22Rv1 (cell line): ENCODE measurements at regions not wholly inside any gene's neighbourhood (a gene's known extent, or its start where the extent isn't known, plus 50 kb on each side); places are given as distances from the start of the nearest gene placed in this dataset.

Source experiments
- H3K27ac ChIP-seq: fragments of 450-650 bp; 2 replicates; pipeline ENCODE4 v1.5.1; 2017
- ZFX ChIP-seq: fragments of 450-650 bp; IDR thresholded peaks from 2 replicates; pipeline ENCODE4 v1.6.1; 2017; ENCODE audit warnings: antibody characterized with exemption, borderline replicate concordance
- TF ChIP-seq, protein P1 (sequence below): fragments of 450-650 bp; IDR thresholded peaks from 2 replicates; pipeline ENCODE4 v1.5.1; 2017; ENCODE audit warnings: mild to moderate bottlenecking

DNA sequence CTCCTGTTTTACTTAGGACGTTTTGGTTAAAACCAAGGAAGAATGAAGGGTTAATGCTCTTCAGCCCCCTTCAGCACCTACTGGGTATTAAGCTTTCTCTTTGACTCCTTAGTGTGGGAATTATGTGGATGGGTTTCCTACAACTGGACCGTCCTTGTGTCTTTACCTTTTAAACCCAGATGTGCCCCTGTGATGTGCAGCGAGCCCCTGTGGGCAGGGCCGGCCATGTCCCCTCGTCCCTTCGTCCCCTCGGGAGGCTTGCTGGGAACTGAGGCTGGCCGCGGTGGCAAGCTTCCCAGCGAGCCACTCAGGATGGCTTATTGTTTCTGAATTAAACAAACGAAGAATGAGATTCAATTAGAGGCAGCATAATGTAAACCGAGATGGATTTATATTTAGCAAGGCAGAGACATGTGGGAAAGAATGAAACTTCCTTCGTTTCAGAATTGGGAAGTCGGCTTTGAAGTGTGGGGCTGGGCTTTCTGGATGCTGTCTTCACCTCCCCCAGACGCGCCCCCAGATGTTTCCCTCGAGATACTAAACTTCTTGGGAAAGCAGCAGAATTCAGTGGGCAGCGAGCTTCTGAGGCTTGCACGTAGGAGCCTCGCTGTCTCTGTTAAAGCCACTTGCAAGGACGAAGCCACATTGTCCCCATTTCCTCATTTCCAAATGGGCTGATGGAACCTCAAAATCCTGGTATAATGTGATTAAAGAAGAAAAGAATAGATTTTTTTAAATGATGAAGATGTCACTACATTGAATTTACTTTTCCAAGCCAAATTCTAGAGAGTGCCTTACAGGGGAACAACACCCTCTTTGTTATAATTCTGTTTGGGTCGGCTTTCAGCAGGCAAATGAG is 146.0 kb downstream of the VAPA start:
- no peak for TF ChIP-seq ZFX
- TF ChIP-seq, protein P1, sequence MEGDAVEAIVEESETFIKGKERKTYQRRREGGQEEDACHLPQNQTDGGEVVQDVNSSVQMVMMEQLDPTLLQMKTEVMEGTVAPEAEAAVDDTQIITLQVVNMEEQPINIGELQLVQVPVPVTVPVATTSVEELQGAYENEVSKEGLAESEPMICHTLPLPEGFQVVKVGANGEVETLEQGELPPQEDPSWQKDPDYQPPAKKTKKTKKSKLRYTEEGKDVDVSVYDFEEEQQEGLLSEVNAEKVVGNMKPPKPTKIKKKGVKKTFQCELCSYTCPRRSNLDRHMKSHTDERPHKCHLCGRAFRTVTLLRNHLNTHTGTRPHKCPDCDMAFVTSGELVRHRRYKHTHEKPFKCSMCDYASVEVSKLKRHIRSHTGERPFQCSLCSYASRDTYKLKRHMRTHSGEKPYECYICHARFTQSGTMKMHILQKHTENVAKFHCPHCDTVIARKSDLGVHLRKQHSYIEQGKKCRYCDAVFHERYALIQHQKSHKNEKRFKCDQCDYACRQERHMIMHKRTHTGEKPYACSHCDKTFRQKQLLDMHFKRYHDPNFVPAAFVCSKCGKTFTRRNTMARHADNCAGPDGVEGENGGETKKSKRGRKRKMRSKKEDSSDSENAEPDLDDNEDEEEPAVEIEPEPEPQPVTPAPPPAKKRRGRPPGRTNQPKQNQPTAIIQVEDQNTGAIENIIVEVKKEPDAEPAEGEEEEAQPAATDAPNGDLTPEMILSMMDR, result no peak
- H3K27ac ChIP-seq, result no peak overlapping the region

DNA sequence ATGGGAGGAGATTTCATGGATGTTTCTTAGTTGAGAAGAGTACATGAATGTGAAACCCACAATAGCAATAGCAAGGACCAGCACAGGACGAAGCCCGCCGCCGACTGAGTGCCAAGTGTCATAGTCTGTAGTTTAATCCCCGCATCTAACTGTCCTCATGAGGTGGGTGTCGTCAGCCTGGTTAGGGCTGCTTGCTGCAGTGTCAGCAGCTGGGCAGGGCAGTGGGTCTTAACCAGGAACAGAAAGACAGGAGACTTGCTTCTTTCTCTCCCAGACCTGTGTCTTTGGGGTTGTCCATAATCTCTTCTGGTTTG is 146.6 kb downstream of the VAPA start:
- TF ChIP-seq ZFX, result no peak
- TF ChIP-seq, protein P1, result no peak
- no peak overlapping the region for H3K27ac ChIP-seq

DNA sequence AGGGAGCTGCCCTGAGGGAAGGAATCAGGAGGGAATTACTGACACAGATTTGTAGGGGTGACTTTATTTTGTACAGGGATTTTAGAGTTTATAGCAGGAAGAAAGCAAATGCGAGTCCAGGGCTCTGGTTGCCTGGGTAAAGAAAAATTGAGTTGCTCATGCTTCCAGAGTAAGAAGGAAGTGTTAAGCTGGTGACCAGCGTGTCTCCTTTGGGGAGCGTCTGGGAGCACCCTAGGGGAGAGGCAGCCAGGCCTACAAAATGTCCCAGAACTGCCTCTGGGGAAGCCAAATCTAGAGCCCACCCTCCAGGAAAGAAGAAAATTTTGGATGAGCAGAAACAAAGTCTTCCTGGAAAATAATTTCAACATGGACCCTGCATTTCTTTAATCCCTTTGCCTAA is 147.0 kb downstream of the VAPA start:
- no peak overlapping the region for H3K27ac ChIP-seq
- TF ChIP-seq, protein P1, result no peak
- TF ChIP-seq ZFX, result no peak

- TF ChIP-seq ZFX, result no peak
- TF ChIP-seq, protein P1, result no peak
- H3K27ac ChIP-seq, result no peak overlapping the region
Measured at GRCh38 chr18:10061566-10062140, 147.8 kb downstream of the VAPA start.

GRCh38 chr18:10062302-10063300 is 148.8 kb downstream of the VAPA start:
- no peak overlapping the region for H3K27ac ChIP-seq
- TF ChIP-seq ZFX, result no peak
- TF ChIP-seq, protein P1, result no peak

DNA sequence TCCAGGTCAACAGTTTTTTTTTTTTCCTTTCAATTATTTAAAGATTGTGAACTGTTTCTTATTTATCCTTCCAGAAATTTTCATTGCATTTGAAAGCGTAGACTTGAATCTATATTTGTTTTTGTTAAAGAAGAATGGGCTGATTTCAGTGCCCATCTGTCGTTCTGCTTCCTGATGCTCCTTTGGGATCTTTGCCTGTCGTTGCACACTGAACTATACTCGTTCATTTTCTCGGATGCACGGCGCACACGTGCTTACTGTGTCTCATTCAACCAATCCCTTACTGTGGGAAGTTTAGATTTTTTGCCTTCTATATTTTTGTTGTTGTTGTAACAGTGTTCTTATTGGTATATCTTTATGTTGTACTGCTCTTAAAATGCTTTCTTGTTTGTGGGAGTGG is 149.7 kb downstream of the VAPA start:
- H3K27ac ChIP-seq, result no peak overlapping the region
- TF ChIP-seq, protein P1, result no peak
- TF ChIP-seq ZFX, result no peak
